IMR-90 (cell line): ENCODE measurements at regions not wholly inside any gene's neighbourhood (a gene's known extent, or its start where the extent isn't known, plus 50 kb on each side); places are given as distances from the start of the nearest gene placed in this dataset.
A peak's percentile ranks its signal among the peaks of the same experiment; 100 is the strongest.

Experiments used
- ATAC-seq: fragments of 200-7000 bp; cut with Tn5 transposase; 2 replicates; pipeline ENCODE4 v1.9.1; 2020; ENCODE audit warnings: low read depth, mild to moderate bottlenecking, moderate library complexity
- BruUV-seq: library from RNA; stranded (reverse); fragments of 400-500 nt; replicated peaks from 2 replicates; lab custom pipeline; 2021; lab: Mats Ljungman, UMichigan
- CTCF ChIA-PET: fragments of 300-600 bp; formaldehyde crosslinking; extraction: SDS; loops from one replicate; lab custom pipeline; 2021; ENCODE audit warnings: antibody characterized with exemption; lab: Yijun Ruan, JAX
- POLR2A ChIA-PET: fragments of 300-600 bp; sonication (Branson Sonifier 250); formaldehyde crosslinking; loops from one replicate; lab custom pipeline; 2022; ENCODE audit warnings: antibody characterized with exemption; ENCODE audit not compliant: unreplicated experiment; lab: Charles Lee
- DNase-seq: peaks from one replicate; pipeline ENCODE4 v3.0.0; 2013
- H2AFZ ChIP-seq: replicated peaks from 2 replicates; pipeline ENCODE3; 2013; ENCODE audit warnings: low read length, mild to moderate bottlenecking; ENCODE audit not compliant: poor library complexity
- H2AK5ac ChIP-seq: 2 replicates; pipeline ENCODE4 v1.6.1; 2013; ENCODE audit warnings: low read depth, low read length, inconsistent platforms
- H2AK9ac ChIP-seq: replicated peaks from 2 replicates; pipeline ENCODE3; 2013; ENCODE audit warnings: mild to moderate bottlenecking, low read depth, low read length, moderate library complexity; ENCODE audit not compliant: poor library complexity
- H2BK120ac ChIP-seq: 2 replicates; pipeline ENCODE4 v1.6.1; 2013; ENCODE audit warnings: low read depth, low read length, inconsistent platforms
- H2BK15ac ChIP-seq: 3 replicates; pipeline ENCODE4 v1.6.1; 2013; ENCODE audit warnings: low read depth, low read length, inconsistent platforms
- H2BK20ac ChIP-seq: 2 replicates; pipeline ENCODE4 v1.6.1; 2013; ENCODE audit warnings: low read depth, mild to moderate bottlenecking, inconsistent platforms, low read length, moderate library complexity
- H2BK5ac ChIP-seq: 2 replicates; pipeline ENCODE4 v1.6.1; 2013; ENCODE audit warnings: mild to moderate bottlenecking, low read depth, low read length, inconsistent platforms; ENCODE audit not compliant: poor library complexity, severe bottlenecking
- H3K14ac ChIP-seq: replicated peaks from 2 replicates; pipeline ENCODE4 v1.6.1; 2013; ENCODE audit warnings: low read depth, low read length, inconsistent platforms
- H3K18ac ChIP-seq: 2 replicates; pipeline ENCODE4 v1.6.1; 2013; ENCODE audit warnings: low read depth, low read length, control low read depth
- H3K23ac ChIP-seq: 2 replicates; pipeline ENCODE4 v1.6.1; 2013; ENCODE audit warnings: low read depth, low read length, inconsistent platforms
- H3K27ac ChIP-seq: 2 replicates; pipeline ENCODE4 v1.5.1; 2013; ENCODE audit warnings: mild to moderate bottlenecking, control low read depth, low read length; ENCODE audit not compliant: insufficient read depth
- H3K27me3 ChIP-seq: 2 replicates; pipeline ENCODE4 v1.6.1; 2013; ENCODE audit warnings: low read length; ENCODE audit not compliant: control insufficient read depth, insufficient read depth
- H3K36me3 ChIP-seq: 2 replicates; pipeline ENCODE4 v1.6.1; 2013; ENCODE audit warnings: low read length, mixed read lengths; ENCODE audit not compliant: control insufficient read depth, insufficient read depth
- H3K4ac ChIP-seq: 2 replicates; pipeline ENCODE4 v1.6.1; 2013; ENCODE audit warnings: low read depth, low read length, inconsistent platforms
- H3K4me1 ChIP-seq: 2 replicates; pipeline ENCODE4 v1.6.1; 2013; ENCODE audit warnings: low read length, mixed read lengths; ENCODE audit not compliant: control insufficient read depth, insufficient read depth
- H3K4me2 ChIP-seq: 2 replicates; pipeline ENCODE4 v1.6.1; 2013; ENCODE audit warnings: low read depth, mild to moderate bottlenecking, control low read depth, low read length, moderate library complexity
- H3K4me3 ChIP-seq: 2 replicates; pipeline ENCODE4 v1.5.1; 2013; ENCODE audit warnings: low read depth, mild to moderate bottlenecking, control low read depth, low read length, moderate library complexity; ENCODE audit not compliant: insufficient read depth
- H3K56ac ChIP-seq: 2 replicates; pipeline ENCODE4 v1.6.1; 2013; ENCODE audit warnings: low read length, inconsistent platforms; ENCODE audit not compliant: insufficient read depth; ENCODE audit errors: extremely low read depth
- H3K79me1 ChIP-seq, 2 experiments: 2 replicates each; pipeline ENCODE4 v1.6.1; 2013; ENCODE audit warnings: low read length in 2 of 2, inconsistent platforms in 1 of 2, low read depth in 1 of 2
- H3K9ac ChIP-seq: 2 replicates; pipeline ENCODE4 v1.6.1; 2013; ENCODE audit warnings: low read depth, low read length, control low read depth
- H3K9me1 ChIP-seq: 2 replicates; pipeline ENCODE4 v1.6.1; 2013; ENCODE audit warnings: low read length, inconsistent platforms; ENCODE audit not compliant: insufficient read depth
- H3K9me3 ChIP-seq: 2 replicates; pipeline ENCODE4 v1.6.1; 2013; ENCODE audit warnings: low read length; ENCODE audit not compliant: control insufficient read depth, insufficient read depth
- H4K20me1 ChIP-seq: 2 replicates; pipeline ENCODE4 v1.6.1; 2013; ENCODE audit warnings: low read length, inconsistent platforms; ENCODE audit not compliant: insufficient read depth
- H4K5ac ChIP-seq: 2 replicates; pipeline ENCODE4 v1.6.1; 2013; ENCODE audit warnings: mild to moderate bottlenecking, low read depth, low read length, control low read depth
- H4K8ac ChIP-seq, 2 experiments: 2 replicates each; pipeline ENCODE4 v1.6.1; 2013; ENCODE audit warnings: low read depth in 2 of 2, low read length in 2 of 2, control low read depth in 1 of 2, inconsistent platforms in 1 of 2
- H4K91ac ChIP-seq: 2 replicates; pipeline ENCODE4 v1.6.1; 2013; ENCODE audit warnings: low read depth, low read length, inconsistent platforms; ENCODE audit not compliant: insufficient read depth
- ELK1 ChIP-seq: fragments of 150-350 bp; IDR thresholded peaks from 2 replicates; pipeline ENCODE4 v1.6.1; 2016; ENCODE audit warnings: low read depth, mild to moderate bottlenecking, low read length, moderate library complexity, borderline replicate concordance
- FOS ChIP-seq: fragments of 150-350 bp; IDR thresholded peaks from 2 replicates; pipeline ENCODE4 v1.6.1; 2016; ENCODE audit warnings: low read depth, low read length
- MAFK ChIP-seq: IDR thresholded peaks from 2 replicates; pipeline ENCODE4 v1.6.1; 2012; ENCODE audit warnings: low read depth, low read length, improper control_type of control experiment
- POLR2A ChIP-seq: IDR thresholded peaks from 2 replicates; pipeline ENCODE4 v1.6.1; 2012; ENCODE audit warnings: mild to moderate bottlenecking, low read depth, low read length
- RAD21 ChIP-seq: IDR thresholded peaks from 2 replicates; pipeline ENCODE4 v1.6.1; 2012; ENCODE audit warnings: low read length, improper control_type of control experiment
- RFX5 ChIP-seq: IDR thresholded peaks from 2 replicates; pipeline ENCODE4 v1.8.0; 2012; ENCODE audit warnings: low read depth, mild to moderate bottlenecking, low read length, moderate library complexity
- SMC3 ChIP-seq: fragments of 150-350 bp; IDR thresholded peaks from 2 replicates; pipeline ENCODE4 v1.6.1; 2016; ENCODE audit warnings: low read depth, mild to moderate bottlenecking, antibody characterized with exemption, low read length, moderate library complexity
- USF2 ChIP-seq: fragments of 150-350 bp; IDR thresholded peaks from 2 replicates; pipeline ENCODE4 v1.6.1; 2017; ENCODE audit warnings: mild to moderate bottlenecking, antibody characterized with exemption, low read length, low read depth
- WGBS, 2 experiments: methylation state at CpG; one replicate each; pipeline versions ENCODE4 v1.1.5 to v1.1.7; 2013; ENCODE audit warnings: missing lambda C conversion rate in 2 of 2; ENCODE audit not compliant: insufficient read length in 1 of 2; ENCODE audit errors: extremely low coverage in 2 of 2; 5-methylcytosine and 5-hydroxymethylcytosine counted together
- dilution Hi-C: fragments of 300-500 bp; cut with HindIII; formaldehyde crosslinking; loops from one replicate; pipeline ENCODE4 v1.14.3; 2018; ENCODE audit warnings: low sequenced_read_pairs; ENCODE audit not compliant: unreplicated experiment
- in situ Hi-C: fragments of 300-500 bp; cut with MboI; formaldehyde crosslinking; loops from 3 replicates; pipeline ENCODE4 v1.14.3; 2019; ENCODE audit warnings: low sequenced_read_pairs, inconsistent platforms, mixed read lengths
- intact Hi-C: fragments of 100-400 bp; cut with micrococcal nuclease; formaldehyde crosslinking; loops from 2 replicates; pipeline ENCODE4 v1.10.0; 2022

- Histone ChIP-seq H3K4me1 (peaks cover 10% of the 10 kb centered on the region), H3K9me3 (no peaks in the 10 kb centered on the region), H2AK9ac (no peak overlapping the region), H2AK5ac (peak overlapping the region; percentile 57; the same call in 1 of the 2 replicates), H3K56ac (no peak overlapping the region), H3K23ac (no peak overlapping the region), H2BK5ac (no peak overlapping the region), H3K79me1 (no peaks in the 10 kb centered on the region), H4K91ac (no peak overlapping the region), H2BK15ac (no peak overlapping the region), H3K14ac (no peak overlapping the region), H2BK120ac (no peak overlapping the region), H3K4ac (no peak overlapping the region), H3K27ac (no peak overlapping the region), H3K4me3 (no peak overlapping the region), H3K4me2 (no peak overlapping the region), H3K18ac (no peak overlapping the region), H3K9me1 (0 out of 2 replicates have a peak, but pooled peaks cover 3% of the 10 kb centered on the region), H3K9ac (no peak overlapping the region), H4K5ac (no peak overlapping the region), H4K8ac (no peak overlapping the region), H2BK20ac (no peak overlapping the region), H3K27me3 (no peaks in the 10 kb centered on the region), H3K36me3 (no peaks in the 10 kb centered on the region), H4K20me1 (no peaks in the 10 kb centered on the region), H2AFZ (peak overlapping the region; percentile 49)
- intact Hi-C loops (no loop called here), in situ Hi-C loops (no loop called here), dilution Hi-C loops (no loop called here)
- TF ChIP-seq MAFK, result no peak
- no peak for TF ChIP-seq USF2
- TF ChIP-seq POLR2A, result no peak
- TF ChIP-seq RAD21, result no peak
- no peak for TF ChIP-seq ELK1
- TF ChIP-seq FOS, result no peak
- no peak for TF ChIP-seq RFX5
- no peak for TF ChIP-seq SMC3
- ATAC-seq, result no peak
- DNase-seq, result no peak
- POLR2A ChIA-PET, result no interaction called here
- BruUV-seq, result no TSS peak
- WGBS, 2 experiments, result 90% methylated on average over 11 of the region's 24 CpGs; no CpG with 5 or more reads in 1 of the 2 experiments
- CTCF ChIA-PET, result no interaction called here
These were observed 116.1 kb upstream of the PTPN1 start for GRCh38 chr20:50393990-50394561.
